PFSK-1 (cell line): ENCODE measurements at regions not wholly inside any gene's neighbourhood (a gene's known extent, or its start where the extent isn't known, plus 50 kb on each side); places are given as distances from the start of the nearest gene placed in this dataset.

ENCODE experiments used
- FOXP2 ChIP-seq: optimal IDR thresholded peaks from 2 replicates; pipeline ENCODE3; 2011; ENCODE audit warnings: borderline replicate concordance, control low read depth, inconsistent platforms; ENCODE audit not compliant: insufficient read depth; ENCODE audit errors: extremely low read length, extremely low read depth
- POLR2AphosphoS5 ChIP-seq: IDR thresholded peaks from 2 replicates; pipeline ENCODE4 v1.6.1; 2012; ENCODE audit warnings: low read depth, mild to moderate bottlenecking, control low read depth, low read length, moderate library complexity
- SIN3A ChIP-seq: IDR thresholded peaks from 2 replicates; pipeline ENCODE4 v1.6.1; 2012; ENCODE audit warnings: mild to moderate bottlenecking, low read length, moderate library complexity, borderline replicate concordance; ENCODE audit not compliant: insufficient read depth
- TAF1 ChIP-seq: IDR thresholded peaks from 2 replicates; pipeline ENCODE4 v1.6.1; 2012; ENCODE audit warnings: low read length, control low read depth, borderline replicate concordance; ENCODE audit not compliant: insufficient read depth
- TF ChIP-seq, protein P1 (sequence below), 2 experiments: IDR thresholded peaks; 2 replicates each; pipeline versions ENCODE4 v1.6.1 to v1.8.0; 2011 to 2012; ENCODE audit warnings: low read depth in 2 of 2, low read length in 2 of 2, control low read depth in 1 of 2, inconsistent platforms in 1 of 2, mild to moderate bottlenecking in 1 of 2, moderate library complexity in 1 of 2; ENCODE audit not compliant: insufficient read depth in 1 of 2

DNA sequence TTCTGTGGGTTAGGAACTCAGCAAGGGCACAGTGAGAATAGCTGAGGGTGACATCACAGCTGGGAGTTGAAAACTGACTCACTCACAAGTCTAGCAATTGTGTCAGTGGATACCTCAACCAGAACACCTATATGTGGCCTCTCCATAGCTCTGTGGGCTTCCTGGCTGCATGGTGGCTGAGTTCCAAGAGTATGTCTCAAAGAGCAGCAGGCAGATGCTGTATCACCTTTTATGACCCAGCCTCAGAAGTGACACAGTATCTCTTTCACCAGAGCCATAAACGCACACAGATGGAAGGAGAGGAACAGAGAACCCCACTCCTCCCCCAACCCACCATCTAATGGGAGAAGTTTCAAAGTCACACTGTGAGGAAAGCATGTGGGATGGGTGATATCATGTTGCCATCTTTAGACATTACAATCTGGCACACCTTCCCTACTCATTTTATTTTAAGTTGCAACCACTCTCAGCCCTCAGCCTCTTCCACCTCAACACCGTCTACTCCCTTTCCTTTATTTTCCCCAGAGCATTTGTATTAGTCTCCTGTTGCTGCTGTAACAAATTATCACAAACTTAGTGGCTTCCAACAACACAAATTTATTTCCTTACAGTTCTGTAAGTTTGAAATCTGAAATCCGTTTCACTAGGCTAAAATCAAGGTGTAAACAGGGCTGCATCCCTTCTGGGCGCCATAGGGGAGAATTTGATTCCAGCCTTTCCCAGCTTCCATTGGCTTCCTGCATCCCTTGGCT lies 134.6 kb upstream of the SPATS2L start:
- TF ChIP-seq POLR2AphosphoS5 (no peak), SIN3A (no peak), TAF1 (no peak), FOXP2 (no peak)
- TF ChIP-seq, protein P1, sequence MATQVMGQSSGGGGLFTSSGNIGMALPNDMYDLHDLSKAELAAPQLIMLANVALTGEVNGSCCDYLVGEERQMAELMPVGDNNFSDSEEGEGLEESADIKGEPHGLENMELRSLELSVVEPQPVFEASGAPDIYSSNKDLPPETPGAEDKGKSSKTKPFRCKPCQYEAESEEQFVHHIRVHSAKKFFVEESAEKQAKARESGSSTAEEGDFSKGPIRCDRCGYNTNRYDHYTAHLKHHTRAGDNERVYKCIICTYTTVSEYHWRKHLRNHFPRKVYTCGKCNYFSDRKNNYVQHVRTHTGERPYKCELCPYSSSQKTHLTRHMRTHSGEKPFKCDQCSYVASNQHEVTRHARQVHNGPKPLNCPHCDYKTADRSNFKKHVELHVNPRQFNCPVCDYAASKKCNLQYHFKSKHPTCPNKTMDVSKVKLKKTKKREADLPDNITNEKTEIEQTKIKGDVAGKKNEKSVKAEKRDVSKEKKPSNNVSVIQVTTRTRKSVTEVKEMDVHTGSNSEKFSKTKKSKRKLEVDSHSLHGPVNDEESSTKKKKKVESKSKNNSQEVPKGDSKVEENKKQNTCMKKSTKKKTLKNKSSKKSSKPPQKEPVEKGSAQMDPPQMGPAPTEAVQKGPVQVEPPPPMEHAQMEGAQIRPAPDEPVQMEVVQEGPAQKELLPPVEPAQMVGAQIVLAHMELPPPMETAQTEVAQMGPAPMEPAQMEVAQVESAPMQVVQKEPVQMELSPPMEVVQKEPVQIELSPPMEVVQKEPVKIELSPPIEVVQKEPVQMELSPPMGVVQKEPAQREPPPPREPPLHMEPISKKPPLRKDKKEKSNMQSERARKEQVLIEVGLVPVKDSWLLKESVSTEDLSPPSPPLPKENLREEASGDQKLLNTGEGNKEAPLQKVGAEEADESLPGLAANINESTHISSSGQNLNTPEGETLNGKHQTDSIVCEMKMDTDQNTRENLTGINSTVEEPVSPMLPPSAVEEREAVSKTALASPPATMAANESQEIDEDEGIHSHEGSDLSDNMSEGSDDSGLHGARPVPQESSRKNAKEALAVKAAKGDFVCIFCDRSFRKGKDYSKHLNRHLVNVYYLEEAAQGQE (IDR thresholded peaks at IDR 0.05; ENCODE audit: insufficient read depth in 1 of 2, low read depth in 2 of 2, low read length in 2 of 2): no peak
